Thyroid gland (tissue), 4 donors: ENCODE measurements at regions not wholly inside any gene's neighbourhood (a gene's known extent, or its start where the extent isn't known, plus 50 kb on each side); places are given as distances from the start of the nearest gene placed in this dataset.

Source experiments
- CTCF ChIP-seq, 6 experiments: fragments of 200-600 bp in 3 of 6; fragments of 450-650 bp in 3 of 6; sonication (generic) in 3 of 6; IDR thresholded peaks; one replicate each; pipeline ENCODE4 v1.5.1; 2016 to 2019; ENCODE audit warnings: antibody characterized with exemption in 6 of 6, mild to moderate bottlenecking in 2 of 6, inconsistent platforms in 1 of 6, moderate library complexity in 1 of 6
- POLR2A ChIP-seq, 2 donors: fragments of 450-650 bp; IDR thresholded peaks; one replicate each; pipeline ENCODE4 v1.6.1; 2017; ENCODE audit warnings: antibody characterized with exemption in 2 of 2, mild to moderate bottlenecking in 2 of 2, moderate library complexity in 1 of 2

GRCh38 chr12:19779395-19780056, 340.2 kb downstream of the AEBP2 start:
- TF ChIP-seq CTCF (IDR thresholded peaks at IDR 0.05) (peak in 1 of 6 experiments; percentile 8), POLR2A (IDR thresholded peaks at IDR 0.05) (no peak)
